GM12872 (cell line): ENCODE measurements at regions not wholly inside any gene's neighbourhood (a gene's known extent, or its start where the extent isn't known, plus 50 kb on each side); places are given as distances from the start of the nearest gene placed in this dataset.

Experiments
- TF ChIP-seq, protein P1 (sequence below): IDR thresholded peaks from 3 replicates; pipeline ENCODE4 v1.5.1; 2011; ENCODE audit warnings: low read depth, mild to moderate bottlenecking, low read length, moderate library complexity; ENCODE audit not compliant: insufficient read depth

DNA sequence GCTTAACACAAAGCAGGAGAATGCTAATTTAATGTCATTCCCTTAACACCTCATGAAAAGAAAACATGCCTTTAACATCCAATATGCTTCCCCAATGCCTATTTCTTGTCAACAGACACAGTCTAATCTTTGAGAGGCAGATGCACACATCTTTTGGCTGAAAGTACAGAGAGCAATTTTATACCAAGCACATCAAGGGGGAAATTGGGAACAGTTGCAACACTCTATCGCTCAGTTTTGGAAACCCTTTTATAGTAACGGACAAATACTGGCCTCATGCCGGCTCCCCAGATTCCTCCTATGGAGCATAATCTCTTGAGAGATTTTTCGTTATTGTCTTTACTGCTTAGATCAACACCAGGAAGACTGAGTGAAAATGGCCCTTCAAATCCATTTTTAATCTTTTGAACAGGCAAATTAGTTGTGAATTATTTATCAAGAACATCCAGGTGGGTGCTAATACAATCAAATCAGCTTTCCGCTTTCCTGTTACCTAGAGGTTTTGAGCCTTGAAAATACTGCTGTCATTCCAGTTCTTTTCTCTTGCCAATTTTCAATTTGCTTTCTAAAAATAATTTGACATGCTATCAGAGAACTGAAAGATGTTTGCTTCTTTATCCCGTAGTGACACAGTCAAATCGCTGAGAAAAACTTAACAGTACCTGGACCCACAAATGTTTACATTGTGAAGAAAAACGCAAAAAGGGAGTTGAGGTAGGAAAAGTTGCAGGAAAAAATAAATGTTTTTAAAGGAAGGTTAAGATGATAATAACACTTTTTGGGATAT is 60.7 kb upstream of the CAND1 start:
- TF ChIP-seq, protein P1, sequence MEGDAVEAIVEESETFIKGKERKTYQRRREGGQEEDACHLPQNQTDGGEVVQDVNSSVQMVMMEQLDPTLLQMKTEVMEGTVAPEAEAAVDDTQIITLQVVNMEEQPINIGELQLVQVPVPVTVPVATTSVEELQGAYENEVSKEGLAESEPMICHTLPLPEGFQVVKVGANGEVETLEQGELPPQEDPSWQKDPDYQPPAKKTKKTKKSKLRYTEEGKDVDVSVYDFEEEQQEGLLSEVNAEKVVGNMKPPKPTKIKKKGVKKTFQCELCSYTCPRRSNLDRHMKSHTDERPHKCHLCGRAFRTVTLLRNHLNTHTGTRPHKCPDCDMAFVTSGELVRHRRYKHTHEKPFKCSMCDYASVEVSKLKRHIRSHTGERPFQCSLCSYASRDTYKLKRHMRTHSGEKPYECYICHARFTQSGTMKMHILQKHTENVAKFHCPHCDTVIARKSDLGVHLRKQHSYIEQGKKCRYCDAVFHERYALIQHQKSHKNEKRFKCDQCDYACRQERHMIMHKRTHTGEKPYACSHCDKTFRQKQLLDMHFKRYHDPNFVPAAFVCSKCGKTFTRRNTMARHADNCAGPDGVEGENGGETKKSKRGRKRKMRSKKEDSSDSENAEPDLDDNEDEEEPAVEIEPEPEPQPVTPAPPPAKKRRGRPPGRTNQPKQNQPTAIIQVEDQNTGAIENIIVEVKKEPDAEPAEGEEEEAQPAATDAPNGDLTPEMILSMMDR = no peak

DNA sequence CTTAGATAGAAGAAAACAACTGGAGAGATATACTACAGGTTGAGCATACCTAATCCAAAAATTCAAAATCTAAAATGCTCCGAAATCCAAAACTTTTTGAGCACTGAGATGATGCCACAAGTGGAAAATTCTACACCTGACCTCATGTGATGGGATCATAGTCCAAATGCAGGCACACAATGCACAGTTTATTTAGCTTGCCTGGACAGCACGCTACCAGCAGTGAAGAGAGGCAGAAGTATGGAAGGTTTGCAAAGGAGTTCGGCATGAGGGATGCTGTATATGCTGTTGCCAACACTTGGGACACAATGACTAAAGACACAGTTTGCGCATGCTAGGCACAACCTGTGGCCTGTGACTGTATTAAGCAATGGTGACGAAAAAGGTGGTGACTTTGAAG is 58.1 kb upstream of the CAND1 start:
- TF ChIP-seq, protein P1 = no peak

DNA sequence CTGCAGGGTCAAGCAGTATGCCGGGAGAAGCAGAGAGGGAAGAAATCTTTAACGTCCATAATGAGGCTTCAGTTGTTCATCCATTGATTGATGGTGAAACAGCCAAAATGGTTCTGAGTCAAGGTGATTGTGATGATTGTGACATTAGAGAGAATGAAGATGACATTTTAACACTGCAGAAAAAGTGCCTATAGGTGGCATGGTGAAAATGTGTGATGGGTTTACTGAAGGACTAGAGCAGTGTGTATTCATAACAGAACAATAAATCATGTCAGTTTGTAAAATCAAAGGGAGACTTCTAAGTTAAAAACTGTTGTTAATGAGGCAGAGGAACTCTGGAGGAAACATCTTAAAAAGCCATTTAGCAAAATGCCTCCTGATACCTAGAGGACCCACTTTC is 57.7 kb upstream of the CAND1 start:
- TF ChIP-seq, protein P1 = no peak

DNA sequence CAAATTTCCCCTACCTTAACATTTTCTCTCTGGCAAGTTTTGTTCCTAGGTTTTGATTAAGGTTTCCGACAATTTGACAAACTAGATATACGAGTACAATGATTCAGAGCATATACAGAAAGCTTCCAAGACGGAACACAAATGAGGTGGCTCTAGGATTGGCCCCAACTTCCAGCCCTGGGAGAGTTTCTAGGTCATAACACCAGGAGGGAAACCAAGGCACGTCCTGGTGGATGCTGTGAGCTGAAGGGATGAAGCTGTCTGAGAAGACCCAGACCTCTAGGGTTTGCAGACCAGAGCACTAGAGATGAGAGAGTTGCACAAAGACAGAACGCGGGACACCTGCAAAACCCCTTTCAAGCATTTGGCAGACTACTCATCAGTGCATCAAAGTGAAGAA is 51.5 kb upstream of the CAND1 start:
- TF ChIP-seq, protein P1 = no peak
